ENCODE measurements at regions not wholly inside any gene's neighbourhood (a gene's known extent, or its start where the extent isn't known, plus 50 kb on each side); places are given as distances from the start of the nearest gene placed in this dataset.

DNA sequence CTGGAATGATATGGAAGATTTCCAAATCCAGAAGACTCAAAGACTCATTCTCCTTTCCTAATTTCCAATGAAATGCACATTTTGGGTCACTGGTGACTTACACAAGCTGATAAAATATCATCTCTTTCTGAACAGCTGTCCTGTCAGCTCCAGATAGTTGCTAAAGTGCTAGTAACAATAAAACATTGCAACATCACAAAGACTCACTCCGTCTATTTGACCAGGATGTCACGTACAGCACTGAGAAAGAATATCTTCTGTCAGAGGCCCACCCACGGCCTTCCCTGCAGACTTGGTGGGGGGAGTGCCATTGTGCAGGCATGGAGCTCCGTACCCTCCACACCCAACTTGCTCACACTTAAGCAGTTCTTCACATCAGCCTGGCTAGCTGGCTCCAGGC lies 78.9 kb upstream of the EGR2 start:
- no peaks in the 10 kb centered on the region for H3K4me1 ChIP-seq
- TF ChIP-seq, protein P1, sequence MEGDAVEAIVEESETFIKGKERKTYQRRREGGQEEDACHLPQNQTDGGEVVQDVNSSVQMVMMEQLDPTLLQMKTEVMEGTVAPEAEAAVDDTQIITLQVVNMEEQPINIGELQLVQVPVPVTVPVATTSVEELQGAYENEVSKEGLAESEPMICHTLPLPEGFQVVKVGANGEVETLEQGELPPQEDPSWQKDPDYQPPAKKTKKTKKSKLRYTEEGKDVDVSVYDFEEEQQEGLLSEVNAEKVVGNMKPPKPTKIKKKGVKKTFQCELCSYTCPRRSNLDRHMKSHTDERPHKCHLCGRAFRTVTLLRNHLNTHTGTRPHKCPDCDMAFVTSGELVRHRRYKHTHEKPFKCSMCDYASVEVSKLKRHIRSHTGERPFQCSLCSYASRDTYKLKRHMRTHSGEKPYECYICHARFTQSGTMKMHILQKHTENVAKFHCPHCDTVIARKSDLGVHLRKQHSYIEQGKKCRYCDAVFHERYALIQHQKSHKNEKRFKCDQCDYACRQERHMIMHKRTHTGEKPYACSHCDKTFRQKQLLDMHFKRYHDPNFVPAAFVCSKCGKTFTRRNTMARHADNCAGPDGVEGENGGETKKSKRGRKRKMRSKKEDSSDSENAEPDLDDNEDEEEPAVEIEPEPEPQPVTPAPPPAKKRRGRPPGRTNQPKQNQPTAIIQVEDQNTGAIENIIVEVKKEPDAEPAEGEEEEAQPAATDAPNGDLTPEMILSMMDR (IDR thresholded peaks at IDR 0.05) = no peak
- no peak overlapping the region for H3K4me3 ChIP-seq
- ATAC-seq = no peak
- H3K36me3 ChIP-seq = no peaks in the 10 kb centered on the region
- intact Hi-C loops (cut with DNase I) = no loop called here
- H3K9me3 ChIP-seq = no peaks in the 10 kb centered on the region
- no peak overlapping the region for H3K27ac ChIP-seq
- no peaks in the 10 kb centered on the region for H3K27me3 ChIP-seq (ENCODE audit: low read depth)
- DNase-seq = no peak

DNA sequence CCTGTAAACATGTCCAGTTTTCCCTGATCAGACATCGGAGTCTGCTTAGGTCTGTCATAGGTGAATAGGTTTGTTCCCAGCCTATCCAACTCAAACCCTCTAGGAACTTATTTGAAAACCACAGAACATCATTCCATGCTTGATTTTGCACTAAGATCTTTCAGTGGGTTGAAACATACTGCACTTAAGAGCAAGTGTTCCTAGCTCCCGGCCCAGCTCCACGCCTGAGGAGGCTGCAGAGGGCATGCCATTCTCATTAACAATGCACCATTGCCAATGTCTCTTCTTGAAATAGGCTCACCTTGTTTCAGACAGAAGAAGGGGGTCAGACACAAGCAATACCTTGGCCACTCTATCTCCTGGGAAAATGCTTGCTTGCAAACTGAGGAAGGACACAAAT lies 78.0 kb upstream of the EGR2 start:
- no peaks in the 10 kb centered on the region for H3K27me3 ChIP-seq (ENCODE audit: low read depth)
- no peak overlapping the region for H3K4me3 ChIP-seq
- intact Hi-C loops (cut with DNase I) = no loop called here
- no peaks in the 10 kb centered on the region for H3K36me3 ChIP-seq
- H3K9me3 ChIP-seq = no peaks in the 10 kb centered on the region
- H3K4me1 ChIP-seq = no peaks in the 10 kb centered on the region
- no peak for ATAC-seq
- no peak for DNase-seq
- H3K27ac ChIP-seq = no peak overlapping the region
- TF ChIP-seq, protein P1 (IDR thresholded peaks at IDR 0.05) = no peak

DNA sequence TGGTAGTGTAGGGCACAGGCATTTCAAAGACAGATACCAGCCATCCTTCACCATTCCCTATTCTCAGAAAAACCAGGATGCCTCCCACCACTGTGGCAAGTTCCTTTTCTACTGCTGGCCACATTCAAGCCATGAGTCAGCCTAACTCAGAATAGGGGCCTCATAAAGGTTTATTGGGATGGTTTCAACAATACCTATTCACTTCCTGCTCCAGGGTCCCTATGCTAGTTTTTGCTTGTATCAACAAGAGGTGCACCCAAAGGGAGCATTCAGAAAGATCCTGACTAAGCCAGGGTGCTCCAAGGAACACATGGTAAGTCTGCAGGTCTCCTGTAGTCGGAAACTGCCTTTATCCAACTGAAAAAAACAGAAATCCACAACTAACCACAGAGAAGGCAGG lies 76.9 kb upstream of the EGR2 start:
- Histone ChIP-seq H3K4me1 (no peaks in the 10 kb centered on the region), H3K36me3 (no peaks in the 10 kb centered on the region), H3K27ac (no peak overlapping the region), H3K9me3 (no peaks in the 10 kb centered on the region), H3K4me3 (no peak overlapping the region), H3K27me3 (ENCODE audit: low read depth) (no peaks in the 10 kb centered on the region)
- TF ChIP-seq, protein P1 (IDR thresholded peaks at IDR 0.05) = no peak
- intact Hi-C loops (cut with DNase I) = no loop called here
- DNase-seq (no peak), ATAC-seq (no peak)

DNA sequence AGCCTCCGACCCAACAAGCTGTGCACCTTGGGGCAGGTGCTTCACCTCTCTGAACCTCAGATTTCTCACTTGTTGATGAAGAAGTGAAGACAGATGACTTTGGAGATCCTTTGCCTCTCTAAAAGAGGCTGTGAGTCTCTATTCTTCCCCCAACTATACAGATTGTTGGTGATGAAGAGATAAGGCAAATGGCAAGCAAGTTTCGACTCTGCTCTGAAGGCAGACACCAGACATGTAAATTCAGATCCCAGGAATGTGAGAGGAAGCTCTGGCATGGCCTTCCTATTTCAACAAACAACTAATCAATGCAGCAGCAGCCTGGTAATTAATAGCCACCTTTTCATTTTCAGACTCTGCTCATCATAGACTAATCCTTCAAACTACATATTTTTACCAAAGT lies 74.2 kb upstream of the EGR2 start:
- no peak for ATAC-seq
- H3K9me3 ChIP-seq = no peaks in the 10 kb centered on the region
- no peaks in the 10 kb centered on the region for H3K4me1 ChIP-seq
- no peak for DNase-seq
- intact Hi-C loops (cut with DNase I) = no loop called here
- TF ChIP-seq, protein P1 (IDR thresholded peaks at IDR 0.05) = no peak
- no peak overlapping the region for H3K27ac ChIP-seq
- no peak overlapping the region for H3K4me3 ChIP-seq
- H3K36me3 ChIP-seq = no peaks in the 10 kb centered on the region
- H3K27me3 ChIP-seq (ENCODE audit: low read depth) = no peaks in the 10 kb centered on the region

DNA sequence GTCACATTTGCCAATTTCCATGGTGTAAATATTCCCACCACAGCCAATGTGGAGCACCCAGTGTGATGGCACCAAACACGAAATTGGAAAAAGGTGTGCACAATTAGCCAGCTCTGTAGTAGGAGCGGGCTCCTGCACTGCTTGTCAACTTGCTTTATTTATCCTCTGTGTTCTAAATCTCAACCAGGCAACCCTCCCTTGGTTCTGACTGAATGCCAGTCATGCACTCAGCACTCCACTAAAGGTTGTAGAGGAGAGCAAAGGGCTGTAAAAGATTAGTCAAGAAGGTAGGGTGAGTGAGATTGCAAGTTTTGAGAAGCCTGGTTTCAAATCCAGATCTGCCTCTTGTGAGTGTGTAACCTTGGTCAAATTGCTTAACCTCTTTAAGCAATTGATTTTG lies 71.5 kb upstream of the EGR2 start:
- Histone ChIP-seq H3K4me3 (no peak overlapping the region), H3K36me3 (no peaks in the 10 kb centered on the region), H3K27me3 (ENCODE audit: low read depth) (no peaks in the 10 kb centered on the region), H3K4me1 (no peaks in the 10 kb centered on the region), H3K9me3 (no peaks in the 10 kb centered on the region), H3K27ac (no peak overlapping the region)
- intact Hi-C loops (cut with DNase I) = no loop called here
- DNase-seq (no peak), ATAC-seq (no peak)
- TF ChIP-seq, protein P1 (IDR thresholded peaks at IDR 0.05) = no peak

Measured in lower lobe of right lung (tissue), 2 donors.